ENCODE measurements at regions not wholly inside any gene's neighbourhood (a gene's known extent, or its start where the extent isn't known, plus 50 kb on each side); places are given as distances from the start of the nearest gene placed in this dataset.

- intact Hi-C loops (cut with micrococcal nuclease) = no loop called here
- ChIA-PET POLR2A (no interaction called here), RAD21 (ENCODE audit: low non-redundant PET in 1 of 2, low total read pairs in 2 of 2, uncharacterized antibody in 2 of 2, unreplicated experiment in 2 of 2) (no interaction called here), CTCF (no interaction called here)
- Histone ChIP-seq H4K20me1 (ENCODE audit: insufficient read depth) (no peaks in the 10 kb centered on the region), H3K9ac (ENCODE audit: low read length) (no peak overlapping the region), H3K4me1 (ENCODE audit: control insufficient read depth in 1 of 2, insufficient read depth in 2 of 2, low read length in 2 of 2) (peaks cover 4 to 11% of the 10 kb centered on the region in 2 experiments; a peak in 3 of 4 replicates), H3K27me3 (ENCODE audit: insufficient read depth, low read length) (no peaks in the 10 kb centered on the region), H3K9me3 (ENCODE audit: control insufficient read depth in 1 of 2, insufficient read depth in 1 of 2, low read depth in 1 of 2, low read length in 2 of 2) (no peaks in the 10 kb centered on the region), H3K4me2 (ENCODE audit: low read length) (no peak overlapping the region), H3K36me3 (ENCODE audit: control insufficient read depth in 1 of 2, insufficient read depth in 2 of 2, low read length in 2 of 2) (no peaks in the 10 kb centered on the region), H3K9me2 (ENCODE audit: insufficient read depth) (no peaks in the 10 kb centered on the region), H2AFZ (ENCODE audit: low read depth, low read length, poor library complexity, severe bottlenecking) (no peak overlapping the region), H3K27ac (ENCODE audit: low read depth, low read length) (no peak overlapping the region), H3K4me3 (replicated peaks in 1 of 2; ENCODE audit: low read depth in 1 of 2, low read length in 2 of 2) (no peak overlapping the region), H3K79me2 (ENCODE audit: insufficient read depth, low read length) (no peaks in the 10 kb centered on the region)
- no TSS peak for BruUV-seq (replicated peaks)
- DNase-seq (ENCODE audit: low read depth, low spot score) (no peak), ATAC-seq (no peak)
- TF ChIP-seq SIN3A (IDR thresholded peaks at IDR 0.05; ENCODE audit: low read depth) = no peak
- no peak for TF ChIP-seq ZFX (IDR thresholded peaks at IDR 0.05)
- TF ChIP-seq TCF7L2 (IDR thresholded peaks at IDR 0.05; ENCODE audit: borderline replicate concordance, extremely low read depth, insufficient read depth, insufficient read length) = no peak
- TF ChIP-seq POLR2A (IDR thresholded peaks at IDR 0.05; ENCODE audit: borderline replicate concordance, extremely low read depth, insufficient read depth, insufficient read length) = no peak
- no peak for TF ChIP-seq SRF (IDR thresholded peaks at IDR 0.05; ENCODE audit: low read depth)
- TF ChIP-seq, protein P1, sequence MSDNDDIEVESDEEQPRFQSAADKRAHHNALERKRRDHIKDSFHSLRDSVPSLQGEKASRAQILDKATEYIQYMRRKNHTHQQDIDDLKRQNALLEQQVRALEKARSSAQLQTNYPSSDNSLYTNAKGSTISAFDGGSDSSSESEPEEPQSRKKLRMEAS (IDR thresholded peaks at IDR 0.05) = no peak
- TF ChIP-seq ELF1 (IDR thresholded peaks at IDR 0.05; ENCODE audit: borderline replicate concordance, low read depth) = no peak
- no peak for TF ChIP-seq RAD21 (IDR thresholded peaks at IDR 0.05; ENCODE audit: low read depth)
- TF ChIP-seq SP1 (IDR thresholded peaks at IDR 0.05; ENCODE audit: low read depth) = no peak
- TF ChIP-seq ZNF274 (IDR thresholded peaks at IDR 0.05; ENCODE audit: low read depth, low read length) = no peak
- no peak for TF ChIP-seq ZBTB33 (IDR thresholded peaks at IDR 0.05; ENCODE audit: extremely low read depth, insufficient replicate concordance, low read length)
- no peak for TF ChIP-seq CBX3 (IDR thresholded peaks at IDR 0.05; ENCODE audit: low read depth)
Observed at GRCh38 chr13:106402866-106403265, 132.6 kb downstream of the EFNB2 start.

Data from HCT116 (cell line).